T-cell (primary cell): ENCODE measurements at regions not wholly inside any gene's neighbourhood (a gene's known extent, or its start where the extent isn't known, plus 50 kb on each side); places are given as distances from the start of the nearest gene placed in this dataset.

Experiments
- ATAC-seq, 4 experiments: fragments of 200-7000 bp in 3 of 4; fragments of 150-1000 bp in 1 of 4; cut with Tn5 transposase; replicated peaks in 1 of 4; 1 replicate in 3 of 4; 2 replicates in 1 of 4; pipeline ENCODE4 v1.10.0; 2021; ENCODE audit warnings: moderate library complexity in 3 of 4, mild to moderate bottlenecking in 2 of 4, moderate number of reproducible peaks in 1 of 4
- CTCF ChIA-PET, 2 donors: fragments of 300-600 bp; sonication (Branson Sonifier 250); formaldehyde crosslinking; loops; one replicate each; lab custom pipeline; 2022; ENCODE audit warnings: antibody characterized with exemption in 2 of 2; lab: Charles Lee
- POLR2A ChIA-PET, 2 donors: fragments of 300-600 bp; sonication (Branson Sonifier 250); formaldehyde crosslinking; loops; one replicate each; lab custom pipeline; 2022; ENCODE audit warnings: antibody characterized with exemption in 2 of 2; lab: Charles Lee
- DNase-seq, 35 experiments: peaks; one replicate each; pipeline versions ENCODE4 v3.0.0 to v3.0.0-alpha.2; 2013 to 2023
- H3K27ac ChIP-seq: one replicate; pipeline ENCODE4 v1.5.1; 2013; ENCODE audit warnings: low read length
- H3K27me3 ChIP-seq, 2 experiments: replicated peaks in 1 of 2; 1 replicate in 1 of 2; 2 replicates in 1 of 2; pipeline versions ENCODE4 v1.6.1 to v1.7.0; 2013; ENCODE audit warnings: low read length in 1 of 2, mixed read lengths in 1 of 2; ENCODE audit not compliant: control insufficient read depth in 2 of 2, insufficient read depth in 2 of 2; ENCODE audit errors: extremely low read depth in 1 of 2
- H3K36me3 ChIP-seq, 2 donors: 1 replicate in 1 of 2; 2 replicates in 1 of 2; pipeline versions ENCODE4 v1.6.1 to v1.7.0; 2013; ENCODE audit warnings: low read length in 1 of 2; ENCODE audit not compliant: control insufficient read depth in 2 of 2, insufficient read depth in 1 of 2; ENCODE audit errors: extremely low read depth in 1 of 2
- H3K4me1 ChIP-seq, 2 experiments: 1 replicate in 1 of 2; 2 replicates in 1 of 2; pipeline versions ENCODE4 v1.6.1 to v1.7.0; 2013; ENCODE audit warnings: low read length in 2 of 2, mixed read lengths in 1 of 2; ENCODE audit not compliant: insufficient read depth in 2 of 2, control insufficient read depth in 1 of 2; ENCODE audit errors: extremely low read depth in 1 of 2
- H3K4me3 ChIP-seq, 2 donors: 1 replicate in 1 of 2; 2 replicates in 1 of 2; pipeline versions ENCODE4 v1.5.1 to v1.7.0; 2013; ENCODE audit warnings: mild to moderate bottlenecking in 2 of 2, low read length in 1 of 2, moderate library complexity in 1 of 2; ENCODE audit not compliant: control insufficient read depth in 1 of 2; ENCODE audit errors: extremely low read depth in 1 of 2
- H3K9me3 ChIP-seq: 2 replicates; pipeline ENCODE4 v1.7.0; 2013
- H3K27ac Mint-ChIP-seq, 2 donors: one replicate each; pipeline ENCODE4 v1.8.0; 2020 to 2021; ENCODE audit warnings: mild to moderate bottlenecking in 2 of 2, mixed read lengths in 2 of 2
- H3K27me3 Mint-ChIP-seq, 2 donors: one replicate each; pipeline ENCODE4 v1.8.0; 2021 to 2022; ENCODE audit warnings: mixed read lengths in 2 of 2
- H3K36me3 Mint-ChIP-seq: one replicate; pipeline ENCODE4 v1.8.0; 2021; ENCODE audit warnings: mixed read lengths
- H3K4me1 Mint-ChIP-seq, 3 donors: one replicate each; pipeline ENCODE4 v1.8.0; 2020 to 2022; ENCODE audit warnings: mixed read lengths in 3 of 3, mild to moderate bottlenecking in 1 of 3
- H3K4me3 Mint-ChIP-seq, 3 donors: one replicate each; pipeline ENCODE4 v1.8.0; 2020 to 2022; ENCODE audit warnings: mild to moderate bottlenecking in 3 of 3, mixed read lengths in 3 of 3, moderate library complexity in 3 of 3
- H3K9me3 Mint-ChIP-seq, 3 donors: one replicate each; pipeline ENCODE4 v1.8.0; 2020 to 2022; ENCODE audit warnings: mixed read lengths in 3 of 3
- WGBS: methylation state at CpG from one replicate; pipeline ENCODE4 v1.1.5; 2013; ENCODE audit warnings: missing lambda C conversion rate; ENCODE audit not compliant: insufficient coverage; 5-methylcytosine and 5-hydroxymethylcytosine counted together

DNA sequence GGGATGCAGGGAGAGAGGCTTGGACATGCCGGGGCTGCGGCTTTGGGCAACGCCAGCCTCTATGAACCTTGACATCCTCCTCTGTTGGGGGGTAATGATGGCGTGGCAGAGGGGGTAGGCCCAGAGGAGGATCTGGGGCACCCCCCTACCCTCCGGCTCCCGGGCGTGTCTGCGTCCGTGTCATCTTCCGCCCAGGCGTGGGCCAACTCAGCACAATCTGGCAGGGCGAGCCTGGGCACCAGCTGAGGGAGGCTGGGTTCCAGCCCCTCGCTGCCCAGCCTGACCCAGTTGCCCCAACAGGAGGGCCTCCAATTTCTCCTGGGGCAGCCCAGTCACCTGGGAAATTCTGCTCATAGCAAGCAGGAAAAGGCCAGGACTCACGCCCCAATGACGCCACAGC is 62.9 kb upstream of the IL17B start:
- WGBS: 85% methylated on average over 13 of the region's 15 CpGs
- Mint-ChIP-seq H3K36me3 (no peaks in the 10 kb centered on the region), H3K27ac (no peak overlapping the region), H3K27me3 (peaks cover 0 to 2% of the 10 kb centered on the region in 2 donors), H3K4me1 (peaks cover 10 to 13% (median 11%) of the 10 kb centered on the region in 3 donors), H3K4me3 (no peak overlapping the region), H3K9me3 (no peaks in the 10 kb centered on the region)
- Histone ChIP-seq H3K27me3 (peaks cover 0 to 7% of the 10 kb centered on the region in 2 experiments), H3K4me3 (no peak overlapping the region), H3K27ac (no peak overlapping the region), H3K4me1 (peaks cover 0 to 12% of the 10 kb centered on the region in 2 experiments), H3K9me3 (no peaks in the 10 kb centered on the region), H3K36me3 (no peaks in the 10 kb centered on the region)
- ATAC-seq (no peak), DNase-seq (no peak)
- POLR2A ChIA-PET: no interaction called here
- CTCF ChIA-PET: interaction anchor here (0.6 to 3.3 kb wide), 7 partner anchors 101 to 415 kb away, joined by 3 to 11 read pairs (median 5); no protein-coding TSS in a partner anchor

DNA sequence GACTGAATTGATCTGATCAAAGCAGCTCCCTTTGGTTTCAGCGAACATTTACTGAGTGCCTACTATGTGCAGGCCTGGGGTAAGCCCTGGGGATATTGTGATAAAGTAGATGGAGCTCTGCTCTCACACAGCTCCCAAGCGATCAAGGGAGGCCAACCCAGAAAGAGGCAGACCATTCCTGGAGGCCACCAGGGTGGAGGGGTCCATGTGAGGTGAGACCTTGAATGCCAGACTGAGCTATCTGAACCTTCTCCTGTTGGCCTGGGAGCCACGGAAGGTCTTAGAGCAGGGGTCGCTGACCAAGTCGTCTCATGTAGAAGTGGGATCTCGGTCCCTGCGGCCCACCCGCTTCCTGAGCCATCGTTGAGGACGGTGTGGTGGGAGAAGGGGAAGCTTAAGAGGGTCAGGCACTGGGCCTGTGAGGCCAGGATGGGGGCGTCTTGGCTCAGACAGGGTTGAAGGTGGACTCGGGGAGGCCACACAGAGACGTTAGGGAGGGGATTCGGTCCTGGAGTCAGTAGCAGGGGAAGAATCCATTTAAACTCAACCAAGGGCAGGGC is 62.2 kb upstream of the IL17B start:
- Mint-ChIP-seq H3K36me3 (no peaks in the 10 kb centered on the region), H3K4me1 (peaks cover 10 to 13% (median 11%) of the 10 kb centered on the region in 3 donors), H3K4me3 (no peak overlapping the region), H3K27ac (no peak overlapping the region), H3K27me3 (peaks cover 0 to 3% of the 10 kb centered on the region in 2 donors), H3K9me3 (no peaks in the 10 kb centered on the region)
- 86% methylated on average over 13 of the region's 14 CpGs for WGBS
- Histone ChIP-seq H3K27me3 (peaks cover 0 to 9% of the 10 kb centered on the region in 2 experiments), H3K27ac (no peak overlapping the region), H3K4me1 (peaks cover 0 to 12% of the 10 kb centered on the region in 2 experiments), H3K9me3 (no peaks in the 10 kb centered on the region), H3K36me3 (no peaks in the 10 kb centered on the region), H3K4me3 (no peak overlapping the region)
- ATAC-seq (no peak), DNase-seq (no peak)
- POLR2A ChIA-PET: interaction anchor here in 1 of 2 donors (0.6 kb wide), 1 partner anchor 80 kb away, joined by 17 read pairs; no protein-coding TSS in a partner anchor
- CTCF ChIA-PET: interaction anchor here (0.9 to 3.3 kb wide), 9 partner anchors 9 to 125 kb away, joined by 3 to 12 read pairs (median 5); partner anchors contain the start of gene CSNK1A1 (in 1 of the 2)

DNA sequence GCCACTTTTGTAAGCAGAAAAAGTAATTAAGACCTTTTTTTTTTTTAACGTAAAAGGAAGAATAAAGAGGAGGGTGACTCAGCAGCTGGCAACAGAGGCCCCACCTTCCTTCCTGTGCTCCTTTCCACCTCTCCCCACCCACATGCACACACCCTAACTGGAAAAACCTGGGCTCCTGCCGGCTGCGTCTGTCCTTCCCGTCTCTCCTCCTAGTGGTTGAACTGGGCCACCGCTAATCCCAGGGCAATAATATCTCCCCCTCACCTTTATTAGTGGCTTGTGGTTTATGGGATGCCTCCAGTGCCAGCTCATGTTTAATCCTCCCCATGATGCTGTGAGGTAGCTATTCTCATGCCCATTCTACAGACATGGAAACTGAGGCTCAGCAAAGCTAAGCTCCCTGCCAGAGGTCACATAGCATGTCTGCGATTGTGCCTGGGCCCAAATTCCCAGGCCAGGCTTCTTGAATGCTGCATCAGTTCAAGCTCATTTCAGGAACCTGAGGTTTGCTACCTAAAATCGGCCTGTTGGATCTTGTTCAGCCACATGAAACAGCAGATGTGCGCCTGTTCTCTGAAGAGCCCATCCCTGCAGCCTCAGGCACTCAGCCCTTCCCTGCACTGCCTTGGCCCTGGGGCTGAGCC is 60.9 kb upstream of the IL17B start:
- H3K9me3 Mint-ChIP-seq: no peaks in the 10 kb centered on the region

GRCh38 chr5:149438711-149439132 is 59.6 kb upstream of the IL17B start:
- no peak overlapping the region for H3K4me3 ChIP-seq

More for the DNA sequence above, 60.9 kb upstream of the IL17B start:
- Mint-ChIP-seq H3K4me1 (peaks cover 10 to 13% (median 11%) of the 10 kb centered on the region in 3 donors), H3K36me3 (no peaks in the 10 kb centered on the region), H3K27me3 (peaks cover 0 to 2% of the 10 kb centered on the region in 2 donors), H3K27ac (peak overlapping the region; percentile 1 to 77), H3K4me3 (no peak overlapping the region)
- H3K27me3 ChIP-seq: peaks cover 0 to 14% of the 10 kb centered on the region in 2 experiments
- ChIA-PET POLR2A (interaction anchor here in 1 of 2 donors (0.7 kb wide), 1 partner anchor 86 kb away, joined by 7 read pairs; no protein-coding TSS in a partner anchor), CTCF (interaction anchor here (0.5 to 2.0 kb wide), 14 partner anchors 12 to 1295 kb away, joined by 3 to 12 read pairs (median 4); partner anchors contain the start of gene CSNK1A1 (in 1 of the 2))
- H3K4me3 ChIP-seq: no peak overlapping the region
- DNase-seq: no peak
- ATAC-seq: peak in 1 of 4 experiments; percentile 58
- WGBS: 45% methylated on average over 3 of the region's 8 CpGs
- H3K4me1 ChIP-seq: peaks cover 0 to 12% of the 10 kb centered on the region in 2 experiments
- no peaks in the 10 kb centered on the region for H3K9me3 ChIP-seq
- H3K36me3 ChIP-seq: no peaks in the 10 kb centered on the region
- no peak overlapping the region for H3K27ac ChIP-seq

DNA sequence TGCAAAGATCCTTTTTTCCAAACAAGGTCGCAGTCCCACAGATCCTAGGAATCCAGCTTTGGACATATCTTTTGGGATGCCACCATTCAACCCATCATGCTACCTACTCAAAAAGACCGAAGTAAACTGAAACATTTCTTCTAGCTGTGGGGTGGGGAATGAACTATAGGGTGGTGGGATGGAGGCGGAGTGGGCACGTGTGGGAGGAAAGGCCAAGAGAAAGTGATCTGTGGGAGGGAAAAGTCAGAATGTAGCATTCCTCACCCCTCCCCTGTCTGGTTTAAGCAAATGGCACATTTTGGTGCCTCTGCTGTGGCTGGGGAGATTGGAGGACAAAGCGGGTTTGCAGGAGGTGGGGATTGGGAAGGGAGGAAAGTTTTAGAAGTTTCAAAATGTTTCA is 59.2 kb upstream of the IL17B start:
- Histone ChIP-seq H3K27me3 (peaks cover 0 to 14% of the 10 kb centered on the region in 2 experiments), H3K4me3 (no peak overlapping the region), H3K36me3 (no peaks in the 10 kb centered on the region), H3K27ac (no peak overlapping the region), H3K9me3 (no peaks in the 10 kb centered on the region), H3K4me1 (peaks cover 0 to 12% of the 10 kb centered on the region in 2 experiments)
- POLR2A ChIA-PET: no interaction called here
- no peak for DNase-seq
- Mint-ChIP-seq H3K4me3 (no peak overlapping the region), H3K27ac (no peak overlapping the region), H3K9me3 (no peaks in the 10 kb centered on the region), H3K27me3 (peaks cover 0 to 2% of the 10 kb centered on the region in 2 donors), H3K4me1 (peaks cover 10 to 13% (median 11%) of the 10 kb centered on the region in 3 donors), H3K36me3 (no peaks in the 10 kb centered on the region)
- CTCF ChIA-PET: interaction anchor here in 1 of 2 donors (1.3 kb wide), 1 partner anchor 124 kb away, joined by 3 read pairs; no protein-coding TSS in a partner anchor
- WGBS: 80% methylated on average over 1 of the region's 5 CpGs
- ATAC-seq: no peak

More at GRCh38 chr5:149438711-149439132, 59.6 kb upstream of the IL17B start:
- no peaks in the 10 kb centered on the region for H3K36me3 Mint-ChIP-seq
- no peaks in the 10 kb centered on the region for H3K9me3 ChIP-seq
- H3K4me1 ChIP-seq: peaks cover 0 to 12% of the 10 kb centered on the region in 2 experiments
- H3K36me3 ChIP-seq: no peaks in the 10 kb centered on the region
- H3K27ac Mint-ChIP-seq: no peak overlapping the region
- H3K27ac ChIP-seq: no peak overlapping the region
- peaks cover 0 to 14% of the 10 kb centered on the region in 2 experiments for H3K27me3 ChIP-seq
- no peaks in the 10 kb centered on the region for H3K9me3 Mint-ChIP-seq
- DNase-seq (no peak), ATAC-seq (no peak)
- CTCF ChIA-PET: interaction anchor here (1.2 to 1.3 kb wide), 2 partner anchors 124 to 126 kb away, joined by 3 read pairs; no protein-coding TSS in a partner anchor
- POLR2A ChIA-PET: no interaction called here
- H3K4me1 Mint-ChIP-seq: peaks cover 10 to 13% (median 11%) of the 10 kb centered on the region in 3 donors
- no peak overlapping the region for H3K4me3 Mint-ChIP-seq
- H3K27me3 Mint-ChIP-seq: peaks cover 0 to 2% of the 10 kb centered on the region in 2 donors
- 100% methylated on average over 1 of the region's 1 CpG for WGBS

DNA sequence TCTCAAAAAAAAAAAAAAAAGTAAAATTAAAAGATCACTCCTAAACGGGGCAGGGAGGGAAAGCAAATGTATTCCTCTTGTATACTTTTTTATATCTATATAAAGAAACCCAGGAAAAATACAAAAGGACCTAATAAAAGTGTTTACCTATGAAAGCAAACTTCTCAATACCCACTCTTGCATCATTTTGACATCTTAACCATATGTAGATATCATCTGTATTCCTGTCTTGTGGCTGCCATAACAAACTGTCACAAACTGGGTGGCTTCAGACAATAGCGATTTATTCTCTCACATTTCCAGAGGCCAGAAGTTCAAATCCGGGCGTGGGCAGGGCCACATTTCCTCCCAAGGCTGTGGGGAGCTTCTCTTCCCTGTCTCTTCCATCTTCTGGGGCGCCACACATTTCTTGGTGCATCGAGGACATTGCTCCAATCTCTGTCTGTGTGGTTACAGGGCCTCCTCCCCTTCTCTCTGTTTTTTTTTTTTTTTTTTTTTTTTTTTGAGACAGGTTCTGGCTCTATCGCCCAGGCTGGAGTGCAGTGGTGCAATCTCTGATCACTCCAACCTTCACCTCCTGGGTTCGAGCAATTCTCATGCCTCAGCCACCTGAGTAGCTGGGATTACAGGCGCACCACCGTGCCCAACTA is 58.4 kb upstream of the IL17B start:
- Histone ChIP-seq H3K27ac (no peak overlapping the region), H3K4me3 (no peak overlapping the region), H3K36me3 (no peaks in the 10 kb centered on the region), H3K27me3 (peaks cover 0 to 14% of the 10 kb centered on the region in 2 experiments), H3K9me3 (no peaks in the 10 kb centered on the region), H3K4me1 (peaks cover 0 to 10% of the 10 kb centered on the region in 2 experiments)
- H3K27ac Mint-ChIP-seq: no peak overlapping the region
- no peak overlapping the region for H3K4me3 Mint-ChIP-seq
- POLR2A ChIA-PET: no interaction called here
- DNase-seq (no peak), ATAC-seq (no peak)
- CTCF ChIA-PET: interaction anchor here (0.6 to 0.7 kb wide), 4 partner anchors 9 to 170 kb away, joined by 3 to 9 read pairs (median 4); no protein-coding TSS in a partner anchor
- no peaks in the 10 kb centered on the region for H3K36me3 Mint-ChIP-seq
- no peaks in the 10 kb centered on the region for H3K9me3 Mint-ChIP-seq
- WGBS: 77% methylated on average over 5 of the region's 10 CpGs
- peaks cover 0 to 2% of the 10 kb centered on the region in 2 donors for H3K27me3 Mint-ChIP-seq
- H3K4me1 Mint-ChIP-seq: peaks cover 10 to 12% (median 11%) of the 10 kb centered on the region in 3 donors
